RWPE2 (cell line): ENCODE measurements at regions not wholly inside any gene's neighbourhood (a gene's known extent, or its start where the extent isn't known, plus 50 kb on each side); places are given as distances from the start of the nearest gene placed in this dataset.

Source experiments
- ATAC-seq: fragments of 200-7000 bp; cut with Tn5 transposase; 3 replicates; pipeline ENCODE4 v1.9.1; 2021; ENCODE audit warnings: low read depth
- DNase-seq: peaks from one replicate; pipeline ENCODE4 v3.0.0-alpha.2; 2020; ENCODE audit warnings: low spot score
- H3K27ac ChIP-seq: fragments of 450-650 bp; 2 replicates; pipeline ENCODE4 v1.5.1; 2017; ENCODE audit warnings: mild to moderate bottlenecking; ENCODE audit not compliant: poor library complexity, severe bottlenecking
- H3K27me3 ChIP-seq: fragments of 250-450 bp; sonication (Bioruptor Pico); 2 replicates; pipeline ENCODE4 v1.5.1; 2021; ENCODE audit warnings: mild to moderate bottlenecking, moderate library complexity; ENCODE audit not compliant: insufficient read depth, poor library complexity, severe bottlenecking
- H3K36me3 ChIP-seq: fragments of 250-450 bp; sonication (Bioruptor Pico); 2 replicates; pipeline ENCODE4 v1.5.1; 2020; ENCODE audit warnings: low read depth, mild to moderate bottlenecking, moderate library complexity
- H3K4me1 ChIP-seq: fragments of 250-450 bp; sonication (Bioruptor Pico); 2 replicates; pipeline ENCODE4 v1.5.1; 2021; ENCODE audit warnings: mild to moderate bottlenecking, moderate library complexity; ENCODE audit not compliant: insufficient read depth, poor library complexity, severe bottlenecking
- H3K4me3 ChIP-seq: fragments of 250-450 bp; sonication (Bioruptor Pico); 2 replicates; pipeline ENCODE4 v1.5.1; 2021; ENCODE audit warnings: mild to moderate bottlenecking, moderate library complexity; ENCODE audit not compliant: severe bottlenecking
- H3K9me3 ChIP-seq: fragments of 250-450 bp; sonication (Bioruptor Pico); 2 replicates; pipeline ENCODE4 v1.5.1; 2021; ENCODE audit warnings: mild to moderate bottlenecking, moderate library complexity; ENCODE audit not compliant: severe bottlenecking
- TF ChIP-seq, protein P1 (sequence below): fragments of 450-650 bp; IDR thresholded peaks from one replicate; pipeline ENCODE4 v1.5.1; 2017; ENCODE audit warnings: mild to moderate bottlenecking, moderate library complexity; ENCODE audit not compliant: poor library complexity, severe bottlenecking

DNA sequence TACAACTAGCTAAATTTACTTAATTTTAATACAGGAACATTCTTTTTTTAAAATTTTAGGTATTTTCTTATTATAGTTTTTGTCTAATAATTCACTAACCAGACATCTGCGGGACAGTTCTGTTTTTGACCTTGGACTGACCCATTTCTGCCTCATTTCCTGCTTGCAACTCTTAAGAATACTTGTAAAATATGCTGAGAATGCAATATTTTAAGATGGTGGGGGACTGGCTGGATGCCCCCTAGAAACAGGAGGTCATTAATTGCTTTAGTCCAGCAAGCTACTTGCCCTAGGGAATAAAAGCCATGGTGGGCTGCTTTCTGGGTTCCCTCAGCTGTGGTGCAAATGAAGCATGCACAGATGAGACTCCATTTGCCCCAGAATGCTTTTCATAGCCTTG lies 2348.4 kb downstream of the PCDH7 start:
- H3K4me1 ChIP-seq, result no peaks in the 10 kb centered on the region
- no peak overlapping the region for H3K27ac ChIP-seq
- no peak for ATAC-seq
- DNase-seq, result no peak
- H3K27me3 ChIP-seq, result no peaks in the 10 kb centered on the region
- H3K36me3 ChIP-seq, result no peaks in the 10 kb centered on the region
- TF ChIP-seq, protein P1, sequence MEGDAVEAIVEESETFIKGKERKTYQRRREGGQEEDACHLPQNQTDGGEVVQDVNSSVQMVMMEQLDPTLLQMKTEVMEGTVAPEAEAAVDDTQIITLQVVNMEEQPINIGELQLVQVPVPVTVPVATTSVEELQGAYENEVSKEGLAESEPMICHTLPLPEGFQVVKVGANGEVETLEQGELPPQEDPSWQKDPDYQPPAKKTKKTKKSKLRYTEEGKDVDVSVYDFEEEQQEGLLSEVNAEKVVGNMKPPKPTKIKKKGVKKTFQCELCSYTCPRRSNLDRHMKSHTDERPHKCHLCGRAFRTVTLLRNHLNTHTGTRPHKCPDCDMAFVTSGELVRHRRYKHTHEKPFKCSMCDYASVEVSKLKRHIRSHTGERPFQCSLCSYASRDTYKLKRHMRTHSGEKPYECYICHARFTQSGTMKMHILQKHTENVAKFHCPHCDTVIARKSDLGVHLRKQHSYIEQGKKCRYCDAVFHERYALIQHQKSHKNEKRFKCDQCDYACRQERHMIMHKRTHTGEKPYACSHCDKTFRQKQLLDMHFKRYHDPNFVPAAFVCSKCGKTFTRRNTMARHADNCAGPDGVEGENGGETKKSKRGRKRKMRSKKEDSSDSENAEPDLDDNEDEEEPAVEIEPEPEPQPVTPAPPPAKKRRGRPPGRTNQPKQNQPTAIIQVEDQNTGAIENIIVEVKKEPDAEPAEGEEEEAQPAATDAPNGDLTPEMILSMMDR, result no peak
- no peak overlapping the region for H3K4me3 ChIP-seq
- H3K9me3 ChIP-seq, result no peaks in the 10 kb centered on the region

DNA sequence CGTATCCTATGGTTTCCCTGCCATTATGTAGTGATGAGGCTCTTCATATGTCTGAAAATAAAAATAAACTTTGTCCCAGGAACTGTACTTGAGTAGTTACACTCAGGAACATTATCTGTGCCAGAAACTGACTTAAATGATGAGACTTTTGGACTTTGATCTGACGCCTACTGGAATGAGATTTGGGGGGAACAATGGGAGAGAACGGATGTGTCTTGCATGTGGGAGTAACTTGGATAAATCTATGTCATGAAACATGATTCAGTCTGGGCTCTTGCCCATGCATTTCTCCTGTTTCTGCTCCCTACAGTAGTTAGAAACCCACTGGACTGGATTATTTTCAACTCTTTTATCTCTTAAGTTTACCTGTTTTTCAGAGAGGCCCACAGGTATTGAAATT lies 2351.4 kb downstream of the PCDH7 start:
- Histone ChIP-seq H3K9me3 (no peaks in the 10 kb centered on the region), H3K27ac (no peak overlapping the region), H3K4me1 (no peaks in the 10 kb centered on the region), H3K36me3 (no peaks in the 10 kb centered on the region), H3K4me3 (no peak overlapping the region), H3K27me3 (no peaks in the 10 kb centered on the region)
- TF ChIP-seq, protein P1, result no peak
- DNase-seq, result no peak
- no peak for ATAC-seq

DNA sequence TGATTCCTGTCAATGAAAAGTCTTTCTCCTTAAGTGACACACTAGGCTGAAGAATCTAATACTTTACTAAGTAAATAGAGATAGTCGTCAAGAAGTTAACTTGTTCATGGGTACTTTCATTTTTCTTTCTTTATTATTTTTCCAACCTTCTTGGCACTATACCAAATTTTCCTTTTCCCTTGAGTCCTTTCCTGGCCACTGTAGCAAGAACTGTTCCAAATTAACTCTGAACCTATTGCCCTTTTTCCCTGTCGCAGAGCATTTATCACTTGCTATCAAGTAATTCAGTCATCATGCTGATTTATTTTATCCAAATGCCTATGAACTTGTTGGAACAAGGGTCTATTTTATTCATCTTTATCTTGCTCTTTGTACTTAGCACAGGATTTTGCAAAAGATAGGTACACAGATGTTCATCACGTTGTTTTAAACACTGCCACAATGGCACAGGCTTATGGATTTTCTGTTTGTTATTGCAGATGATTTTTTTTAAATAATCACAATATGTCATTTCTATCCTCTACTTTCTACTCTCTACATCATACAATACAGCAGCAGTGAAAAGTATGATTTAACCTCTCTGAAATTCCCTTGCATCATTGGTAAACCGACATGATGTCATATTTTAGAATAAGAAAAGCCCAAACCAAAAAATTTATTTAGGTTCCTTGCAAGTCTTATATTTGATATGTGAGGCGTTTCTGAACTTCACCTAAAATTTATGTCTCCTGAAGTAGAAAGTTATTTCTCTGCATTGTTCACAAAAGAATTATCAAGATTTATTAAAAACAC lies 2352.3 kb downstream of the PCDH7 start:
- Histone ChIP-seq H3K27me3 (no peaks in the 10 kb centered on the region), H3K4me3 (no peak overlapping the region), H3K4me1 (no peaks in the 10 kb centered on the region), H3K9me3 (no peaks in the 10 kb centered on the region), H3K27ac (no peak overlapping the region), H3K36me3 (no peaks in the 10 kb centered on the region)
- DNase-seq (no peak), ATAC-seq (no peak)
- TF ChIP-seq, protein P1, result no peak

DNA sequence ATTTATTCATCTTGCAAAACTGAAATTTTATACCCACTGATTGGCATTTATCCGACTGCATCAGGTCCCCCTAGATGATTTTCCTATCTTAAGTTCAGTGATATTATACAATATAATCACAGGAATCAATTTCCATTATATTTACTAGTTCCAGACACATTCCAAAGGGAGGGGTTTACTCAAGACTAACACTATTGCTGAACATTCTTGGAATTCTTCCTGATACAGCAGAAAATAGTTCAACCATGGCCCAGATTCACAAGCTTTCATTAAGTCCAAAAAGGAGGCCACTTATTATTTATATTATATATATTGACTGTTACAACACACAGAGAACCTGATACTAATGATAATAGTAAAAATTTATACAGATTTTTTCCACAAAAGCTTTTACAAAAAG lies 2353.6 kb downstream of the PCDH7 start:
- peak; percentile 33; the same call in 1 of the 3 replicates for ATAC-seq
- TF ChIP-seq, protein P1, result no peak
- H3K27ac ChIP-seq, result no peak overlapping the region

DNA sequence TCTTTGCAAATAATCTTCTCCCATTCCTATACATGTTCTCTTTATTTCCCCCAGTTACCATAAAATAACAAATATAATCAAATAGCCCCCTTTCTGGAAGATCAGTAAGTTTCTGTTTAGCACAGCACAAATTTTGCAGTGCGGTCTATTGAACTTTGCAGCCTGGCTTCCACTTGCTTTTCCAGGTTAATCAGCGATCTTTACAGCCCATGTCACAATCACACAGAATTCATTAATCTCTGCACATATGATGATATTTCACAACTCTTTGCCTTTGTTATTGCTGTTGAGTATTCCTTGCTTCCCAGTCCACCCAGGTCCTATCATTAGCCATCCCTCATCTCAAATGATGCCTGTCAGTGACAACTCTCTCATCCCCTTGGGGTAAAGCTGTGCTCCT lies 2358.0 kb downstream of the PCDH7 start:
- DNase-seq, result no peak
- H3K4me1 ChIP-seq, result no peaks in the 10 kb centered on the region
- H3K4me3 ChIP-seq, result no peak overlapping the region
- H3K36me3 ChIP-seq, result no peaks in the 10 kb centered on the region
- no peaks in the 10 kb centered on the region for H3K9me3 ChIP-seq
- no peak overlapping the region for H3K27ac ChIP-seq
- no peak for ATAC-seq
- TF ChIP-seq, protein P1, result no peak
- H3K27me3 ChIP-seq, result no peaks in the 10 kb centered on the region

More for the DNA sequence above, 2353.6 kb downstream of the PCDH7 start:
- Histone ChIP-seq H3K4me1 (no peaks in the 10 kb centered on the region), H3K9me3 (no peaks in the 10 kb centered on the region), H3K4me3 (no peak overlapping the region), H3K27me3 (no peaks in the 10 kb centered on the region), H3K36me3 (no peaks in the 10 kb centered on the region)
- no peak for DNase-seq
